Skeletal muscle cell (primary cell): ENCODE measurements at regions not wholly inside any gene's neighbourhood (a gene's known extent, or its start where the extent isn't known, plus 50 kb on each side); places are given as distances from the start of the nearest gene placed in this dataset.
"Not testable (repeated sequence)": the region's sequence is repeated elsewhere in the genome, so short reads cannot be mapped to it uniquely, and the experiment has no call there.

ENCODE experiments used
- DNase-seq: peaks from one replicate; pipeline ENCODE4 v3.0.0-alpha.2; 2010; ENCODE audit warnings: low read depth
- H3K4me3 ChIP-seq: 2 replicates; pipeline ENCODE4 v1.5.1; 2011; ENCODE audit warnings: low read depth, mild to moderate bottlenecking, control low read depth, low read length, moderate library complexity

DNA sequence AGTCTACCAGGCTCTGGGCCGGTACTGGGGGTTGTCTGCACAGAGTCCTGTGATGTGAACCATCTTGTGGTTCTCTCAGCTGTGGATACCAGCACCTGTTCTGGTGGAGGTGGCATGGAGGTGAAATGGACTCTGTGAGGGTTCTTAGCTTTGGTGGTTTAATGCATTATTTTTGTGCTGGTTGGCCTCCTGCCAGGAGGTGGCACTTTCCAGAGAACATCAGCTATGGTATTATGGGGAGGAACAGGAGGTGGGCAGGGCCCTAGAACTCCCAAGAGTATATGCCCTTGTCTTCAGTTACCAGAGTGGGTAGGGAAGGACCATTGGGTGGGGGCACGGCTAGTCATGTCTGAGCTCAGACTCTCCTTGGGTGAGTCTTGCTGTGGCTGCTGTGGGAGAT lies 187.1 kb downstream of the ACTR3B start:
- not testable (repeated sequence) for H3K4me3 ChIP-seq, DNase-seq

DNA sequence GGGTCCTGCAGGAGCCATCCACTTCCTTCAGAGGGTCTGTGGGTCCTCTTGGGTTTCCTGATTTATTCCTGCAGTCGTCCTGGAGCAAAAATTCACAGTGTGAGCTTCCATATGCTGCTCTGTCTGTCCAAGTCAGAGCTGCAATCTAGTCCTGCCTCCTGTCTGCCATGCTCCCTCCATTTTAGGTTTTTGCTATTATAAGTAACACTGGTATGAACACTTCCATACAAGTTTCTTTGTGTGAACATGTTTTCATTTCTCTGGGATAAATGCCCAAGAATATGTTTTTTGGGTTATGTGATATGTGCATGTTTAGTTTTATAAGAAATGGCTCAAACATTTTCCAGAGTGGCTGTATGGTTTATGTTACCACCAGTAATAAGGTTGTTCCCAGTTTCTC lies 188.1 kb downstream of the ACTR3B start:
- DNase-seq, result no peak

DNA sequence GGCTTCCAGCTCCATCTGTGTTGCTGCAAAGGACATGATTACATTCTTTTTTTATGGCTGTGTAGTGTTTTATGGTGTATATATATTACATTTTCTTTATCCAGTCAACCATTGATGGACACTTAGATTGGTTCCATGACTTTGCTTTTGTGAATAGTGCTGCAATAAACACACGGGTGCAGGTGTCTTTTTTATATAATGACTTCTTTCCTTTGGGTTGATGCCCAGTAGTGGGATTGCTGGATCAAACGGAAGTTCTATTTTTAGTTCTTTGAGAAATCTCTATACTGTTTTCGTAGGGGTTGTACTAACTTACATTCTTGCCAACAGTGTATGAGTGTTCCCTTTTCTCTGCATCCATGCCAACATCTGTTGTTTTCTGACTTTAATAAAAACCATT lies 189.7 kb downstream of the ACTR3B start:
- DNase-seq, result no peak

More for the DNA sequence above, 188.1 kb downstream of the ACTR3B start:
- H3K4me3 ChIP-seq, result no peak overlapping the region

DNA sequence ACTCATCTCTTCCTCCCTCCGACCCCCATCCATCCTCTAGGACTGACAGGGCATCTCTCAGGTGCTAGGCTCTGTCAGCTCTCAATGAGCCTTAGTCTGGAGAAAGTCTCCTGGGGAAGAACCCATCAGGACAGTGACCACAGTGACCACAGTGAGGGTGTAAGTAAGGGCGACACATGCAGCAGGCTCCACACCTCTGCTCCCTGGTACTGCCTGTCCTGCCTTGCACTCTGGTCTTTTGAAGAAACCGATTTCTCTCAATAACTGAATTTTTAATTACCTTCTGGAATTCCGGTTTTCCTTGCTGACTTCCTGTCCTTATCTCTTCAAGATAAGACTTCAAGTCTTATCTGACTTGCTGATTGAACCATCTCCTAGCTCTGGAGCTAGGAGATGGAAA lies 190.2 kb downstream of the ACTR3B start:
- H3K4me3 ChIP-seq, result no peak overlapping the region
- DNase-seq, result no peak

More for the DNA sequence above, 189.7 kb downstream of the ACTR3B start:
- H3K4me3 ChIP-seq, result no peak overlapping the region

DNA sequence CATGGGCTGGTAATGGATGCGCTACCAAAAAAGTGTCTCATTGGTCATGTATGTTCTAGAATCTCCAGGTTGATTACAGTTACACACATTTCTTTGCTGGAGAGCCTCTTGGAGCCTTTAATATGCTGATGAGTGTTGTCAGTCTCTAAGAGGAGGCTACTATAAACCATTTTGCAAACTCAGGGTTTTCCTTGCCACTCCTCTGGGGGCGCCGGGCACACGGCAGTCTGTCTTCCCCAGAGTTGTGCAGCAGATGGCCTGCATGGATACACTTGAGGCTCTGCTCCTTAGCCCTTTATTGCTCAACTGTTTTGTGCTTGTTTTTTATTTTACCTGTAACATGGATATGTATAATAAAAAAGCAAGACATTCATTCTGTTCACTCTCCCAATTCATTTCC lies 196.5 kb downstream of the ACTR3B start:
- H3K4me3 ChIP-seq, result no peak overlapping the region
- no peak for DNase-seq

DNA sequence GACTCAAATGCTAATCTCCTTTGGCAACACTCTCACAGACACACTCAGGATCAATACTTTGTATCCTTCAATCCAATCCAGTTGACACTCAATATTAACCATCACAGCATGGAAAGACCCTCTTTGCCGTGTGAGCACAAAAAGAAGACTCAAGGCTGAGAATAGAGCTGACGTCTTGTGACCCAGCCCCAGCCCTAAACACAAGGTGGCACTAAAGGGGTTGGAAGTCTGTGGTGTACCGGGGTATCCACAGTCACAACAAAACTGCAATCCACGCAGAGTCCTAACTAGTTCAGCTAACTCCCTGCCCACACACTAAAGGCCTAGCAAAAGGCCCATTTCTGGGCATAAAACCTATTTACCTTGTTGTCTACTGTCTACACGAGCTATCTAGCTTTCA lies 200.1 kb downstream of the ACTR3B start:
- DNase-seq, result no peak
- H3K4me3 ChIP-seq, result no peak overlapping the region

DNA sequence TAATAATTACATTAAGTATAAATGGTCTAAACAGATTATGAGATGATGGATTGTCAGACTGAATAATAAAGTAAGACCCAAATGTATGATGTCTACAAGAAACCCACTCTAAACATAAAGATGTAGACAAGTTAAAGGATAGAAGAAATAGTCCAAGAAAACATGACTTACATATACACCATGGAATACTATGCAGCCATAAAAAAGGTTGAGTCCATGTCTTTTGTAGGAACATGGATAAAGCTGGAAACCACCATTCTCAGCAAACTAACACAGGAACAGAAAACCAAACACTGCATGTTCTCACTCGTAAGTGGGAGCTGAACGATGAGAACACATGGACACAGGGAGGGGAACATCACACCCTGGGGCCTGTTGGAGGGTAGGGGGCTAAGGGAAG lies 202.2 kb downstream of the ACTR3B start:
- not testable (repeated sequence) for DNase-seq, H3K4me3 ChIP-seq

DNA sequence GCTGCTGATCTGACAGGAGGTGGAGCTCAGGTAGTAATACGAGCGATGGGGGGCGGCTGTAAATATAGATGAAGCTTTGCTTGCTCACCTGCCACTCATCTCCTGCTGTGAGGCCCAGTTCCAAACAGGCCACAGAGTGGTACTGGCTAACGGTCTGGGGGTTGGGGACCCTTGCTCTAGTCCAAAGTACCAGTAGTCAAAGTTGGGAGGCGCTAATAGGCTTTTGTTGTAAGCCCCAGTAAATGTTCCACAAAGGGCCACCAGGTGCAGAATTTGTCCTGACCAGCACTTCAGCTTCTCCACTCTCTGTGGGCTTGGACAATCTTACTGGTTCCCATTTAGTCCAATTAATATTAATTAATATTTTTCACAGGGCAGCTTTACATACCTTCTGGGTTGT lies 206.6 kb downstream of the ACTR3B start:
- no peak overlapping the region for H3K4me3 ChIP-seq
- no peak for DNase-seq

DNA sequence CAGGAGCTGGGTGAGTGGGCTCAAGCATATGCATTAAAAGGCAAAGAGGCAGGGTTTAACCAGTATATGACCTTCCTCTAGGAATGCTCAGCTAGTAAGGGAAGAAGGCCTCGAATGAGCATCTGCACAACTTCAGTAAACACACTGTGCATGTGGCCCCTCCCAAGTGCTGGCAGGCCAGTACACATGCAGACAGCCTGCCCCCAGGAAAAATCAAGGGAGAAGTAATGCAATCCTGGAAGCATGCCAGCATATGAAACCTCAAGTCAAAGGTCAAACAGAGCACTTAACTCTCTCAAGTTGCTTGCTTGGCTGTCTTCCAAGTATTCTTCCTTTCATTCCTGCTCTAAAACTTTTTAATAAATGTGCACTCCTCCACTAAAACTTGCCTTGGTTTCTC lies 208.4 kb downstream of the ACTR3B start:
- no peak for DNase-seq
- H3K4me3 ChIP-seq, result no peak overlapping the region

DNA sequence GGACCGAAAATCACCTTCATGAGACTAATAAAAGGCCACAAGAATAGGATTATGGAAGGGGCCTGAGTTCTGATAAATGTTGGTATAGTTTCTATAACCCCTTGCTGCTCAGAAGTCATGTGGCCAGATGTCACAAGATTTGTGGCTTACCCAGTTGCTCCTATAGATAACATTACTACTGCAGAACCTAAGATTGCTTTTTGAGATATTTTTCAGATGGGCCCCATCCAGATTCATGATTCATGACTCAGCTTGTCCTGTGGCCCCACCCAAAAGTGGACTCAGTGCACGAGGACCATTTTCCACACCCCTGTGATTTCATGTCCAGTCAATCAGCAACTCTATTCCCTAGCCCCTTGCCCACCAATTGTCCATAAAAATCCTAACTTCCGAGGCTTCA lies 209.0 kb downstream of the ACTR3B start:
- no peak for DNase-seq
- H3K4me3 ChIP-seq, result no peak overlapping the region

DNA sequence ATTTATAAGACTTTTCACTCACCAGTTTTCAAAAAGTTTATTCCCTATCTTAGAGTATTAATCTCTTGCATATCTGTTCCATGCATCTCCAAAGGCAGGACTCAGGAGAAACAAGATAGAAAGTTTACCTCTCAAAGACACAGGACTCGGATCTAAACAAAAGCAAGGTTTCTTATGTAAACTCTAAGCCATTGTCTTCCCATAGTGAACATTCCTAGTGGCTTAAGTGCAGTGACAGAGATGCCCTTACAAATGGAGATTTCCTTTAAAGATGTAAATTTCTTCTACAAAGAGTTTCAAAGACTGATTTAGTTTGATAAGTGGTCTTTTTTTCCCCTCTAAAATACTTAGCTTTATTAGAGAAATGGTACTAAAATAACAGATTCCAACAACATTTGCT lies 209.8 kb downstream of the ACTR3B start:
- no peak overlapping the region for H3K4me3 ChIP-seq
- DNase-seq, result no peak

DNA sequence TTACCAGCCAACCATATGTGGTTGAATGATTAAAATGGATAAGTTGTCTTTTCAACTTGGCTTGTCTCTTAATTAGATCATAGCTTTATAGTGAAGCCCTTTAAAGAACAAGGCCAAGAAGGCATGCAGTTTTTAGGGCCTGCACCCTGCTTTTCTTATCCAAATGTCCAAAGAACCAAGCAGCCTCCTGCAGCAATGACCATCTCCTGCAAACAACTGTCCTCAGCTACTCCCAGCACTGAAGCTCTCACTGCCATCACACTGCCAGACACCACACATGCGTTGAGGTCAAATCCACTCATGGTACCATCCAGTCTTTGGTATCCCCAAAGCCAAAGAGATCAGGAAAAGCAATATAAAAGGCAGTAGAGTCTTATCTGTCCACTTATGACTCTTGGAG lies 210.3 kb downstream of the ACTR3B start:
- no peak overlapping the region for H3K4me3 ChIP-seq
- DNase-seq, result no peak

DNA sequence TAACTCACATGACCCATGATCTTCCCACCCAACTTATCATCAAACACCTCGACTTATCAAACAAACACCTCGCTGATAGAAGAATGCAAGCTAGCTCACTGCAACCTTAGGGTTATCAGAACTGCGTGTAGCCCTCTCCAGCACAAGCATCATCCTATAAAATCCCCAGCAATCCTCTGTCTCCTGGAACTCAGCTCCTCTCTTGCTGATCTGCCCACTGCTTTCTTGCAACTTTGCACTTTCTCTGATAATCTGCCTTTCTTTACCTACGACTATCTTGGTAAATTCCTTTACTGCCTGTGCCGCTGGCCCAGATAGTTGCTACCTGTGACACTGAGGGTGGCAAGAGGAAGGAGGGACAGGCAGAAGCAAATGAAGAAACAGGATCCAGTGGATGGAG lies 210.9 kb downstream of the ACTR3B start:
- no peak for DNase-seq
- H3K4me3 ChIP-seq, result no peak overlapping the region

DNA sequence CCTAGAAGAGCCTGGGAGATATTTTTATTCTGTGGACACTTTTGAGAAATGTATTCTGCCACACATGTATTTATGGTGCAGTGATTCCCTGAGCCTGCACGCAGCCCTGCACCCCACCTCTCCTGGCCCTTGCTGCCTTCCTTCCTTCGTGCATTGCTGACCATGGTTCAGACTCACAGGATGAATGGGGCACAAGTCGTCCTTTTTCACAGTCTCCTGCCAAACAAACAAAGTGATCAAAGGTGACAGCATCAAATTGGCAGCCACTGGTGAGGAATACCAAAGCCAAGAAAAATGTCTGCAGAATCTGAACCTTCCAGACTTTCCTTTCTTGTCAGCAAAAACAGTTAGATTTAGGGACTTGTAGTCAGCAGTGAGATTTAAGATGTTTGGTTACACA lies 215.0 kb downstream of the ACTR3B start:
- H3K4me3 ChIP-seq, result no peak overlapping the region

DNA sequence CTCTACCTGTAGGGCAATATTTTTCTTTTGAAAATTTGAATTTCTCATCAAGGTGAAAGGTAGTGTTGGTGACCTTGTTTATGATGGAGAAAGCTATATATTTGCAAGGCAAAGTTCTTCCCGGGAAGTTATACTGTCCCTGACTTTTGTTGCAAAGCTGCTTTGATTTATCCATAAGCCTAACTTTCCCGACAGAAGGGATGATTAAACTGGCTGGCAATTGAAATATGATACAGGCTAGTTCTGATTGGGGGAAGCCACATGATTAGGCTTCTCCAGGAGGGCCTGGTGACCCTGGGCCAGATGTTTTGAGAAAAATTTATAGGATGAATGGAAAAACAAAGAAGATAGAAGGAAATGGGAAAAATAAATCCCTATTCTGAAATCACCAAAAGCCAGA lies 215.5 kb downstream of the ACTR3B start:
- no peak overlapping the region for H3K4me3 ChIP-seq
- no peak for DNase-seq

More for the DNA sequence above, 215.0 kb downstream of the ACTR3B start:
- no peak for DNase-seq

DNA sequence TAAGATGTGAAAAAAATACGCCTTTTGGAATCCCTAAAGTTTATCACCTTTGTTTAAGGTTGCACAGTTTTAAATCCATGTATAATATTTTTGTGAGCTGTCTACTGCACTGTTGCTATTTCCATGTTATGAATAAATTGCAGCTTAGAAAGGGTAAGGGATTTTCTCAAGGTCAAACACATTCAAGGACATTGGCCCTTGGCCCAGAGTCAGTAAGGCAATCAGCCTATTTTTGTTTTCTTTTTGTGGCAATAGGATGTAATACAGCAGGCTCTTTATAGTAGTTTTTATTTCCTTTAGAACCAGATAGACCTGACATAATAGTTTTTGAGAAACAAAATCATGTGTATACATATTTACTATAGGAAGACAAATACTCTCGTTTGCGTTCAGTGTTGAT lies 219.8 kb downstream of the ACTR3B start:
- H3K4me3 ChIP-seq, result no peak overlapping the region
- DNase-seq, result no peak

DNA sequence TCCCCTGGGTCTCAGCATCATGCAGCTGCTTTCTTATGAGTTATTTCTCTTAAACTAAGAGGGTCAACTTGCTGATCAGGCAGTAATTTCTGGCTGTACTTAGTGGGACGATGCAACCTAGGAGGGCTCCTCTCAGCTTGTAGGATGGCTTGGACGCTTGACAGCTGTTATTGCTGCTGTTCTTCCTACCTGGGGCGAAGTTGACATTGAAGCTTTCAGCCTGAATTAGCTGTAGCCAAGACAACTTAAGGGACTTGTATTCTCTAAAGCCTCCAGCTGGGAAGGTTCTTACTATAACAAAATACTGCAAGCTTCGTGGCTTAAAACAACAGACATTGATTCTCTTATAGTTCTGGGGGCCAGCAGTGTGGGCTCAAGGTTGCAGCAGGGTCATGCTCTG lies 224.9 kb downstream of the ACTR3B start:
- no peak for DNase-seq

DNA sequence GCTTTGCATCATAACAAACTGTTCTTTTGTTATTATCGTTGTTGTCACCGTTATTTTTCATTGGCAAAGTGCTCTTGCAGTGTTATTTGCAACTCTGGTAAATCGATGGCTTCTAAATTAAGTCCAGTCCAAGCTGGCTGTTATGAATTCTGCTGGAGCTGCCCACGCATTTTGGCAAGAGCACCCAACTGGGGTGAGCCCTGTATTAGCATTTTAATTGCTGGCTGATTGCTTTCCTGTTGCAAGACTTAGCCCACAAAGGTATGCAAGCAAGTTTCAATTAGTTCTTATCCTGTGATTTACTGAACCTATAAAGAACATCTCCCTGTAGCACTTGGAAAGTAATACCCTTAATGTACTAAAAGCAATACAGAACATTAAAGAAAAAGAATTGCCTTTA lies 226.8 kb downstream of the ACTR3B start:
- no peak overlapping the region for H3K4me3 ChIP-seq
- no peak for DNase-seq

More for the DNA sequence above, 224.9 kb downstream of the ACTR3B start:
- H3K4me3 ChIP-seq, result no peak overlapping the region

DNA sequence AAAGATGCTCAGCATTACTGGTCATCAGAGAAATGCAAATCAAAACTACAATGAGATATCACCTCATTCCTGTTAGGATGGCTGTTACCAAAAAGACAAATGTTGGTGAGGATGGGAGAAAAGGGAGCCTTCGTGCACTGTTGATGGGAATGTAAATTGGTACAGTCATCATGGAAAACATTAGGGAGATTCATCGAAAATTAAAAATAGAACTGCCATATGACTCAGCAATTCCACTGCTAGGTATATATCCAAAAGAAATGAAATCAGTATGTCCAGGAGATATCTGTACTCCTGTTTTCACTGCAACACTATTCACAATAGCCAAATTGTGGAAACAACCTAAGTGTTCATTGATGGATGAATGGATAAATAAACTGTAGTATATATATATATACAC lies 228.1 kb downstream of the ACTR3B start:
- H3K4me3 ChIP-seq, result no peak overlapping the region

DNA sequence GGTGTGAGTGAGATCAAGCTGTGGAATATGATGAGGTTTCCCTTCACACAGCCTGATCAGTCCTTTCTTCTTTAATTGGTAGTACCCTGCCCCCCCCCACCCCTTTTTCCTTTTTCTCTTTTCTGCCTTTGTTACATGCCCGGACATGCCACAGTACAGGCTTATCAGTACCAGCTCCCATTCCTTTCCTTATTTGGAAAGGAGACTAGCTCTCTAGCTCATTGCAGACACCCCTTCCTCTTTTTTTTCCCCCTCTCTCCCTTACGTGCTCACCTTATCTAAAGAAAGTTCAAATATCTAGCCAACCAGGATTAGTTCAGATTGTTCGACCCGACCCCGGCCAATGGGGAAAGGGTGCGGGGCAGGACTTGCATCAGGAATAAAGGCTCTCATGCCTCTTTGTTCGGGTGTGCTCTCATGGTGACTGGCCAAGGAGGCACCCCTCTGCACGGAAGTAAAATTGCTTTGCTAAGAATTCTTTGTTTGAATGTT lies 230.4 kb downstream of the ACTR3B start:
- H3K4me3 ChIP-seq, result no peak overlapping the region
- no peak for DNase-seq

More for the DNA sequence above, 228.1 kb downstream of the ACTR3B start:
- no peak for DNase-seq

DNA sequence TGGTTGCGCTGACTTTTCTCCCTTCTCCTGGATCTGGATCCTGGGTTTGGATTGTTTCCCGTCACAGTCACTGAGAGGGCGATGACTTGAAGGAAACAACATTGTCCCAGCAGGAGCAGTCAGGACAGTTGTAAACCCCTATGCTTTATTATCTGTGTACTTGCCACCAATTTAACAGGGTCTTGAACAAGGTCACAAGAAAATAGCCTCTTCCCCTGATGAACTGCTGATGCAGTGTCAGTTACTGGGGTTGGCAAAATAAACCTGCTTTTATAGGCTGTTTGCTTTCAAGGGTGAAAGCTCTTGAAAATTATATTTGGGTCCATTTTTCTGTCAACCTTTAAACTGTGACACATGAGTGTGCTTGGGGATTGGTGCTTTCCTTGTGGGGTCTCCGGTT lies 238.9 kb downstream of the ACTR3B start:
- DNase-seq, result no peak
- H3K4me3 ChIP-seq, result no peak overlapping the region

DNA sequence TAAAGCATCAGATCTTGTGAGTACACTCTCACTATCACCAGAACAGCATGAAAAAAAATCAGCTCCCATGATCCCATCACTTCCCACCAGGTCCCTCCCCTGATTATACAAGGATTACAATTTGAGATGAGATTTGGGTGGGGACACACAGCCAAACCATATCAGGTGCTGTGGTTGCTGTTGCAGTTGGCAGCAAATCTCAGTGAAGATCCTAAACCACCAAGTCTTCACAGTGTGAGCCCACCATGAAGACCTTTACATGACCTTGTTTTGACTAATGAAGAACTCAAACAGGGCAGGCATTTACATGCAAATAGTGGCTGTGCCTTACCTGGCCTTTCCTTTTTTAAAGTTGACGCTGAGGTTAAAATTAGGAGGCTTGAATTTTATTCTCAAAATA lies 242.6 kb downstream of the ACTR3B start:
- DNase-seq, result no peak
- H3K4me3 ChIP-seq, result no peak overlapping the region
